ENCODE measurements at regions not wholly inside any gene's neighbourhood (a gene's known extent, or its start where the extent isn't known, plus 50 kb on each side); places are given as distances from the start of the nearest gene placed in this dataset.

- no peak overlapping the region for H3K27ac ChIP-seq
- no peak for DNase-seq (ENCODE audit: low spot score)
Measured at GRCh38 chr14:26741711-26742212, 143.9 kb upstream of the NOVA1 start.

GRCh38 chr14:26743284-26743683 lies 145.5 kb upstream of the NOVA1 start:
- Histone ChIP-seq H3K9me3 (no peaks in the 10 kb centered on the region), H3K36me3 (no peaks in the 10 kb centered on the region), H3K4me1 (ENCODE audit: control insufficient read depth in 1 of 2, low read depth in 2 of 2) (no peaks in the 10 kb centered on the region), H3K27me3 (replicated peaks; ENCODE audit: insufficient read depth) (no peaks in the 10 kb centered on the region), H3K27ac (no peak overlapping the region), H3K4me3 (no peak overlapping the region)
- ATAC-seq (ENCODE audit: insufficient number of reproducible peaks, low FRiP score, low read depth) (no peak), DNase-seq (ENCODE audit: low spot score) (no peak)
- TF ChIP-seq CTCF (IDR thresholded peaks at IDR 0.05): no peak

More at GRCh38 chr14:26741711-26742212, 143.9 kb upstream of the NOVA1 start:
- H3K4me3 ChIP-seq: no peak overlapping the region
- H3K9me3 ChIP-seq: no peaks in the 10 kb centered on the region
- no peaks in the 10 kb centered on the region for H3K27me3 ChIP-seq (replicated peaks; ENCODE audit: insufficient read depth)
- H3K4me1 ChIP-seq (ENCODE audit: control insufficient read depth in 1 of 2, low read depth in 2 of 2): no peaks in the 10 kb centered on the region
- TF ChIP-seq CTCF (IDR thresholded peaks at IDR 0.05): no peak
- no peaks in the 10 kb centered on the region for H3K36me3 ChIP-seq
- ATAC-seq (ENCODE audit: insufficient number of reproducible peaks, low FRiP score, low read depth): no peak

- no peak overlapping the region for H3K4me3 ChIP-seq
- ATAC-seq (ENCODE audit: insufficient number of reproducible peaks, low FRiP score, low read depth): no peak
- H3K9me3 ChIP-seq: no peaks in the 10 kb centered on the region
- H3K27me3 ChIP-seq (replicated peaks; ENCODE audit: insufficient read depth): no peaks in the 10 kb centered on the region
- H3K4me1 ChIP-seq (ENCODE audit: control insufficient read depth in 1 of 2, low read depth in 2 of 2): no peaks in the 10 kb centered on the region
- no peak overlapping the region for H3K27ac ChIP-seq
- no peaks in the 10 kb centered on the region for H3K36me3 ChIP-seq
- no peak for DNase-seq (ENCODE audit: low spot score)
- TF ChIP-seq CTCF (IDR thresholded peaks at IDR 0.05): no peak
Measured at GRCh38 chr14:26744903-26745302, 147.1 kb upstream of the NOVA1 start.

GRCh38 chr14:26761532-26761931 lies 163.7 kb upstream of the NOVA1 start:
- H3K4me3 ChIP-seq: no peak overlapping the region
- H3K4me1 ChIP-seq (ENCODE audit: control insufficient read depth in 1 of 2, low read depth in 2 of 2): no peaks in the 10 kb centered on the region
- H3K36me3 ChIP-seq: no peaks in the 10 kb centered on the region
- TF ChIP-seq CTCF (IDR thresholded peaks at IDR 0.05): no peak
- no peak overlapping the region for H3K27ac ChIP-seq
- H3K9me3 ChIP-seq: no peaks in the 10 kb centered on the region
- no peaks in the 10 kb centered on the region for H3K27me3 ChIP-seq (replicated peaks; ENCODE audit: insufficient read depth)
- ATAC-seq (ENCODE audit: insufficient number of reproducible peaks, low FRiP score, low read depth) (no peak), DNase-seq (ENCODE audit: low spot score) (no peak)

GRCh38 chr14:26765301-26765700 lies 167.5 kb upstream of the NOVA1 start:
- H3K36me3 ChIP-seq: no peaks in the 10 kb centered on the region
- no peaks in the 10 kb centered on the region for H3K9me3 ChIP-seq
- no peak for TF ChIP-seq CTCF (IDR thresholded peaks at IDR 0.05)
- DNase-seq (ENCODE audit: low spot score) (no peak), ATAC-seq (ENCODE audit: insufficient number of reproducible peaks, low FRiP score, low read depth) (no peak)
- H3K4me1 ChIP-seq (ENCODE audit: control insufficient read depth in 1 of 2, low read depth in 2 of 2): no peaks in the 10 kb centered on the region
- H3K27me3 ChIP-seq (replicated peaks; ENCODE audit: insufficient read depth): no peaks in the 10 kb centered on the region
- H3K27ac ChIP-seq: no peak overlapping the region
- H3K4me3 ChIP-seq: no peak overlapping the region
